Kidney (tissue), 13 donors: ENCODE measurements at regions not wholly inside any gene's neighbourhood (a gene's known extent, or its start where the extent isn't known, plus 50 kb on each side); places are given as distances from the start of the nearest gene placed in this dataset.

ENCODE experiments used
- DNase-seq, 5 donors: peaks; one replicate each; pipeline ENCODE4 v3.0.0-alpha.2; 2013 to 2020
- FAIRE-seq: peaks from 2 replicates; lab custom pipeline; 2012; peaks lifted over from hg19 to GRCh38; lab: Jason Lieb, UNC
- H3K27ac ChIP-seq, 2 donors: one replicate each; pipeline ENCODE4 v1.7.0; 2013; ENCODE audit warnings: low read depth in 2 of 2, low read length in 2 of 2, inconsistent platforms in 1 of 2
- H3K27me3 ChIP-seq: one replicate; pipeline ENCODE4 v1.7.1; 2013; ENCODE audit warnings: low read length, inconsistent platforms; ENCODE audit not compliant: control insufficient read depth, insufficient read depth
- H3K36me3 ChIP-seq, 3 donors: one replicate each; pipeline versions ENCODE4 v1.7.0 to v1.7.1; 2013; ENCODE audit warnings: low read length in 3 of 3, control low read depth in 1 of 3, inconsistent platforms in 1 of 3; ENCODE audit not compliant: insufficient read depth in 3 of 3, control insufficient read depth in 2 of 3
- H3K4me1 ChIP-seq, 3 donors: one replicate each; pipeline versions ENCODE4 v1.7.0 to v1.7.1; 2013; ENCODE audit warnings: low read length in 3 of 3, inconsistent platforms in 1 of 3, low read depth in 1 of 3; ENCODE audit not compliant: control insufficient read depth in 2 of 3, insufficient read depth in 2 of 3
- H3K4me3 ChIP-seq, 3 donors: one replicate each; pipeline versions ENCODE4 v1.7.0 to v1.8.1; 2013; ENCODE audit warnings: low read length in 3 of 3, control low read depth in 1 of 3, inconsistent platforms in 1 of 3
- H3K9ac ChIP-seq, 3 donors: one replicate each; pipeline versions ENCODE4 v1.7.0 to v1.7.1; 2013; ENCODE audit warnings: low read length in 3 of 3, control low read depth in 1 of 3, inconsistent platforms in 1 of 3
- H3K9me3 ChIP-seq, 3 donors: one replicate each; pipeline versions ENCODE4 v1.7.0 to v1.7.1; 2013; ENCODE audit warnings: low read length in 3 of 3, control low read depth in 1 of 3, inconsistent platforms in 1 of 3; ENCODE audit not compliant: control insufficient read depth in 2 of 3, insufficient read depth in 1 of 3
- intact Hi-C: fragments of 100-400 bp; cut with DNase I; formaldehyde crosslinking; loops from one replicate; pipeline ENCODE4 v1.11.1; 2022
- TF ChIP-seq, protein P1 (sequence below): IDR thresholded peaks from 3 replicates; pipeline ENCODE4 v1.5.1; 2012; ENCODE audit warnings: mild to moderate bottlenecking, moderate library complexity, borderline replicate concordance; ENCODE audit not compliant: insufficient read depth; ENCODE audit errors: extremely low read depth
- donor health status: control.
- donor health status: control.
- donor health status: control.
- donor health status: control.
- donor health status: control.
- donor health status: DM: yes; HTN: yes; CAD: no.
- donor health status: Normal renal cell carcinoma (clear cell type).

DNA sequence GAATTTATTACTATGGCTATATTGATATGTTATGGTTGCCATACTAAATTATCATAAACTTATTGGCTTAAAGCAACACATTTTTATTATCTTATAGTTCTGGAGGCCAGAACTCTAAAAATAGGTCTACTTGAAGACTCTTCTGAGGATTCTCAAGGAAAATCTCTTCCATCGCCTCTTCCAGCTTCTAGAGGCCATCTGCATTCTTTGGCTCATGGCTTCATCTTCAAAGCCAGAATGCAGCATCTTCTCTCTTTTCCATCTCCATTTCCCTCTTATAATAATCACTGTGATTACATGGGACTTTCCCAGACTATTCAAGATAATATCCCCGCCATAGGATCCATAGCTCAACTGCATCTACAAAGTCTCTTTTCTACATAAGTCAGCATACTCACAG, 385.4 kb downstream of the RMST start:
- Histone ChIP-seq H3K9ac (no peak overlapping the region), H3K27me3 (no peaks in the 10 kb centered on the region), H3K27ac (no peak overlapping the region), H3K4me1 (no peaks in the 10 kb centered on the region), H3K9me3 (no peaks in the 10 kb centered on the region), H3K4me3 (no peak overlapping the region), H3K36me3 (no peaks in the 10 kb centered on the region)
- FAIRE-seq (no peak), DNase-seq (no peak)
- intact Hi-C loops = no loop called here
- TF ChIP-seq, protein P1, sequence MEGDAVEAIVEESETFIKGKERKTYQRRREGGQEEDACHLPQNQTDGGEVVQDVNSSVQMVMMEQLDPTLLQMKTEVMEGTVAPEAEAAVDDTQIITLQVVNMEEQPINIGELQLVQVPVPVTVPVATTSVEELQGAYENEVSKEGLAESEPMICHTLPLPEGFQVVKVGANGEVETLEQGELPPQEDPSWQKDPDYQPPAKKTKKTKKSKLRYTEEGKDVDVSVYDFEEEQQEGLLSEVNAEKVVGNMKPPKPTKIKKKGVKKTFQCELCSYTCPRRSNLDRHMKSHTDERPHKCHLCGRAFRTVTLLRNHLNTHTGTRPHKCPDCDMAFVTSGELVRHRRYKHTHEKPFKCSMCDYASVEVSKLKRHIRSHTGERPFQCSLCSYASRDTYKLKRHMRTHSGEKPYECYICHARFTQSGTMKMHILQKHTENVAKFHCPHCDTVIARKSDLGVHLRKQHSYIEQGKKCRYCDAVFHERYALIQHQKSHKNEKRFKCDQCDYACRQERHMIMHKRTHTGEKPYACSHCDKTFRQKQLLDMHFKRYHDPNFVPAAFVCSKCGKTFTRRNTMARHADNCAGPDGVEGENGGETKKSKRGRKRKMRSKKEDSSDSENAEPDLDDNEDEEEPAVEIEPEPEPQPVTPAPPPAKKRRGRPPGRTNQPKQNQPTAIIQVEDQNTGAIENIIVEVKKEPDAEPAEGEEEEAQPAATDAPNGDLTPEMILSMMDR = no peak

DNA sequence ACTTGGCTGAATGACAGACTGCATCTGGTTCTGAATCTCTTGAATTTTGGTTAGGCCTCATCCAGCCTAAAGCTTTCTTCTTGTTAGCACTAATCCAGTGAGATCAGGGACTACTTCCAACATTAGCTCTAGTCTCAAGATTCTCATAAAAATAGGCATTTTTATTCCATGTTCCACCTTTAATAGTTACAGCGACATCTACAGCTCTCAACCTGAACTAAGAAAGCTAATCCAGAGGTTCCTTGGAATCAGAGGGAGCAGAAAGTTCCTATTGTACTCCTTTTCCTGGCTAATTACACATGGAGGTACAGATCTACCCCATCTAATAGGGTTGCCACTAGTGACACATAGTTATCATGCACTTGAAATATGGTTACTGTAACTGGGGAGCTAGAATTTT, 391.9 kb downstream of the RMST start:
- DNase-seq (no peak), FAIRE-seq (no peak)
- no peaks in the 10 kb centered on the region for H3K27me3 ChIP-seq
- H3K9me3 ChIP-seq = no peaks in the 10 kb centered on the region
- TF ChIP-seq, protein P1 = no peak
- no peak overlapping the region for H3K4me3 ChIP-seq
- H3K9ac ChIP-seq = no peak overlapping the region
- no peaks in the 10 kb centered on the region for H3K4me1 ChIP-seq
- no peaks in the 10 kb centered on the region for H3K36me3 ChIP-seq
- H3K27ac ChIP-seq = no peak overlapping the region
- intact Hi-C loops = no loop called here

GRCh38 chr12:97862072-97862471, 399.5 kb downstream of the RMST start:
- no peaks in the 10 kb centered on the region for H3K27me3 ChIP-seq
- no peaks in the 10 kb centered on the region for H3K36me3 ChIP-seq
- no peak overlapping the region for H3K9ac ChIP-seq
- intact Hi-C loops = no loop called here
- DNase-seq (no peak), FAIRE-seq (no peak)
- H3K4me3 ChIP-seq = no peak overlapping the region
- no peaks in the 10 kb centered on the region for H3K9me3 ChIP-seq
- H3K27ac ChIP-seq = no peak overlapping the region
- H3K4me1 ChIP-seq = no peaks in the 10 kb centered on the region
- TF ChIP-seq, protein P1 = no peak

DNA sequence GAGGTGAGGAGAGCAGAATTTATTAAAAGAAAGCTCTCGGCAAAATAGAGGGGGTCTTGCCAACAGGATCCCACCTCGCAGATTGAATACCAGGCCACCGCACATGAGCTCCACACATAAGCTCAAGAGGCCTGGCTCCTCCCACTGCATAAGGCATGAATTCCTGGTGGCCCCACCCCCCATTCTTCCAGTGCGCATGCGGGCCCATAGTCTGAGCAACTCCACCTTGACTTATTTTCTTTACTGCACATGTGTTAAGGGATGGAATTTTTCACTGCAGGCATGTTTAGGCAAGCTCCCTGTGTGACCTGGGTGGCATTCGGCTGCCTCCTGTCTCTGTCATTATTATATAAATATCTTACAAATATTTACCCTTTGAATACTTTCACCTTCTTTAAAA, 412.5 kb downstream of the RMST start:
- Histone ChIP-seq H3K4me3 (no peak overlapping the region), H3K36me3 (no peaks in the 10 kb centered on the region), H3K4me1 (no peaks in the 10 kb centered on the region), H3K27ac (no peak overlapping the region), H3K9me3 (no peaks in the 10 kb centered on the region), H3K9ac (no peak overlapping the region), H3K27me3 (no peaks in the 10 kb centered on the region)
- intact Hi-C loops = no loop called here
- no peak for DNase-seq
- TF ChIP-seq, protein P1 = no peak
- no peak for FAIRE-seq
